ENCODE measurements at regions not wholly inside any gene's neighbourhood (a gene's known extent, or its start where the extent isn't known, plus 50 kb on each side); places are given as distances from the start of the nearest gene placed in this dataset.
"Not testable (repeated sequence)": the region's sequence is repeated elsewhere in the genome, so short reads cannot be mapped to it uniquely, and the experiment has no call there.

- DNase-seq: no peak
These were observed 907.6 kb upstream of the EPHA5 start for GRCh38 chr4:66577922-66578321.

GRCh38 chr4:66575008-66575696 lies 904.9 kb upstream of the EPHA5 start:
- no peak for DNase-seq

- no peak for DNase-seq
These were observed 904.1 kb upstream of the EPHA5 start for GRCh38 chr4:66574145-66574978.

- no peak for DNase-seq
These were observed 902.7 kb upstream of the EPHA5 start for GRCh38 chr4:66572949-66573348.

- no peak for DNase-seq
These were observed 900.9 kb upstream of the EPHA5 start for GRCh38 chr4:66571145-66571695.

GRCh38 chr4:66569228-66569627 lies 898.9 kb upstream of the EPHA5 start:
- no peak for DNase-seq

- no peak for DNase-seq
These were observed 898.1 kb upstream of the EPHA5 start for GRCh38 chr4:66568431-66568830.

- no peak for DNase-seq
These were observed 897.7 kb upstream of the EPHA5 start for GRCh38 chr4:66568001-66568400.

GRCh38 chr4:66567551-66567950 lies 897.3 kb upstream of the EPHA5 start:
- no peak for DNase-seq

- DNase-seq: no peak
These were observed 895.5 kb upstream of the EPHA5 start for GRCh38 chr4:66565801-66566200.

- DNase-seq: no peak
These were observed 894.8 kb upstream of the EPHA5 start for GRCh38 chr4:66564901-66565651.

- no peak for DNase-seq
These were observed 892.1 kb upstream of the EPHA5 start for GRCh38 chr4:66562276-66562806.

GRCh38 chr4:66561465-66562053 lies 891.3 kb upstream of the EPHA5 start:
- not testable (repeated sequence) for DNase-seq

- no peak for DNase-seq
These were observed 888.4 kb upstream of the EPHA5 start for GRCh38 chr4:66558651-66559050.

GRCh38 chr4:66556651-66557278 lies 886.5 kb upstream of the EPHA5 start:
- DNase-seq: no peak

- DNase-seq: no peak
These were observed 885.0 kb upstream of the EPHA5 start for GRCh38 chr4:66555301-66555700.

- DNase-seq: no peak
These were observed 884.5 kb upstream of the EPHA5 start for GRCh38 chr4:66554826-66555225.

- not testable (repeated sequence) for DNase-seq
These were observed 875.0 kb upstream of the EPHA5 start for GRCh38 chr4:66545301-66545700.

GRCh38 chr4:66544281-66544680 lies 874.0 kb upstream of the EPHA5 start:
- no peak for DNase-seq

- DNase-seq: no peak
These were observed 869.5 kb upstream of the EPHA5 start for GRCh38 chr4:66539745-66540144.

GRCh38 chr4:66524781-66525180 lies 854.5 kb upstream of the EPHA5 start:
- DNase-seq: no peak

GRCh38 chr4:66522244-66522643 lies 852.0 kb upstream of the EPHA5 start:
- DNase-seq: no peak

All from CD4-positive, alpha-beta T cell treated with Interleukin-21 for 1 hour (primary cell).